ENCODE measurements at regions not wholly inside any gene's neighbourhood (a gene's known extent, or its start where the extent isn't known, plus 50 kb on each side); places are given as distances from the start of the nearest gene placed in this dataset.
"Not testable (repeated sequence)": the region's sequence is repeated elsewhere in the genome, so short reads cannot be mapped to it uniquely, and the experiment has no call there.

DNA sequence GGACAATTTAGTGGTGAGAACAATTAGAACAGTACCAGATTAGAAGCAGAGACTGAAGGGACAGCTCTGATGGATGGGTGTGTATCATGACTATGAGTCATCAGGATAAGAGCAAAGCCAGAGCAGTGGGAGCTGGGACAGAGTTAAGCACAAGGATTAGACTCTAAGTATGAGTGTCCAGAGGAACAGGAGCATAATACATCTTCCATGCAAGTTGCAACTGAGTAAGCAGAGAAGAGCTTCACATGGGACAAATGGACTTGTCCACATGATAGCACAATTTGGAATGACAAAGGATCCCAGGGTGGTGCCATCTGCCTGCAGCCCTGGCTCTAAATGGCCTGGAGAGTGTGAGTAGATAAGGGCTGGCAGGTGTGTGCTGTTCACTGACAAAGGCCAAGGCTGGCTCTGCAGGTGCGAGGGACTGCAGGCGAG lies 226.4 kb upstream of the CAND1 start:
- peak; percentile 11 for DNase-seq

DNA sequence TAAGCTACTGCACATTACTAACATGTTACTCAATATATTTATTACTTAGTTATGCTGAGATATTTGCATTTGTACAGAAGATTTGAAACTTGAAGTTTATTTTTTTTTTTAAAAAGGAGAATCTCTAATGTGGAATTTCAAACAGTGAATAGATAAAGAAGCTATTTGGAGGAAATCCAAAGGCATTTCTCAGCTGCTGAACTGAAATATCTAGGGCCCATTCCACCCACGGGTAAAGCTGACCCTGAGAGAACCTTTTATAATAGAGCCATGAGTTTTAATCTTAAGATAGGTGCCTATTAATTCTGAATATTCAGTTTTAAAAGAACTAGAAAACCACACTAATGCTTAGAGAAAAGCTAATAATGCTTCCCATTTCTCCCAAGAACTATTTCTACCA lies 225.4 kb upstream of the CAND1 start:
- no peak for DNase-seq

DNA sequence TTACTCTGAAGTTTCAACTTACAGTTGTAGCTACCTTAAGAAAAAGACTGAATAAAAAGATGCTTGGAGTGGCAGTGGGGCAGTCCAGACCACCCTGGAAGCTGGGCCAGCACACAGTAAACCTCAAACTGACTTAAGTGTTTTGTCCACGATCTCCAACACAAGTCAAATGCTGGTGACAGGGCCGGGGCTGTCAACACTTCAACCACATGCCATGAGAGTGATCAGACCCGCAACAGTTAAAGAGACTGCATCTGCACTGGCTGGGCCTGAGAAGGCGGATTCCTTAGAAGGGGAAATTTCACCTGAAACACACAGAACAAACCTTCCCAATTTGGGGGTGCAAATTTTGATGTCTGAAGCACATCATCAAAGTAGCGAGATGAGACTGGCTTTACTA lies 223.5 kb upstream of the CAND1 start:
- DNase-seq, result no peak

DNA sequence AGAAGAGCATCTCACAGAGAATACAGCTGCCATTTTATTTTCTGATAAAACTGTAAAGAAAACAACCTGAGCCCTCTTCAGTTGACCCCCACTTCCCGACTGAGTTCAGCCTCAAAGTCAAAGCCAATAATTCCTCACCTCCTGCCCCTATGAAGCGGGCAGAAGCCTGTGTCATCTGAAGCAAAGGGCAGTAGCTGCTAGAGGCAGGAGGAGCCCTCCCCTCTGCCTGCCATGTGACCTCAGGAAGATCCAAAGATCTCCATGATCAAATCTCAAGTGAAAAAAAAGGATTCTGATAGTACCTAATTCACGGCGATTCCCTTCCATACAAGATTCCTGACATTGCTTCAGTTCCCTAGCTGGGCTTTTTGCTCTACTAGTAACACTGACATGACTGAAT lies 223.1 kb upstream of the CAND1 start:
- no peak for DNase-seq

DNA sequence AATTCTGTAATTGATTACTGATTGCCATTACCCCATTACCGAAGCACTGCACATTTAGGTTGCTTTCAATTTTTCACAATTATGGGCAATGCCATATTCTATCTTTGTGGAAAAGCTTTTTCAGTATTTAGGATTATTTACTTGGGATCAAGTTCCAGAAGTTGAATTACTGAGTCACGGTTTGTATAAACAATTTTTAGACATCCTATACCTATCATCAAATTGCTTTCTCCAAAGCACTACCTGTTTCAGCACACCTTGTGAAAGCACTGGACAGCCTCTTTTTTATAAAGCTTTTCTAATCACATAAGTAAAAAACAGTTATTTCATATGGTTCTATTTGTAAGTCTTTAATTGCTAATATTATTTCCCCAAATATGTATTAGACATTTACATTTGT lies 221.5 kb upstream of the CAND1 start:
- DNase-seq, result no peak

DNA sequence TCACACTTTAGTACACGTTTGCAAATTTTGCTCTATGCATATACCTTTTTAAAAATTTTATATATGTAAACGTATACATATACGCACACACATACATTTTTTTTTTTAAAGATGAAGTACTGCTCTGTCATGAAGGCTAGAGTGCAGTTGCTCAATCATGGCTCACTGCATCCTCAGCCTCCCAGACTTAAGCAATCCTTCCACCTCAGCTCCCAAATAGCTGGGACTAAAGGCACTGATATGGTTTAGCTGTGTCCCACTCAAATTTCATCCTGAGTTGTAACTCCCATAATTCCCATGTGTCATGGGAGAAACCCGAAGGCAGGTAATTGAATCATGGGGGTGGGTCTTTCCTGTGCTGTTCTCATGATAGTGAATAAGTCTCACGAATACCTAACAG lies 220.8 kb upstream of the CAND1 start:
- DNase-seq, result no peak

DNA sequence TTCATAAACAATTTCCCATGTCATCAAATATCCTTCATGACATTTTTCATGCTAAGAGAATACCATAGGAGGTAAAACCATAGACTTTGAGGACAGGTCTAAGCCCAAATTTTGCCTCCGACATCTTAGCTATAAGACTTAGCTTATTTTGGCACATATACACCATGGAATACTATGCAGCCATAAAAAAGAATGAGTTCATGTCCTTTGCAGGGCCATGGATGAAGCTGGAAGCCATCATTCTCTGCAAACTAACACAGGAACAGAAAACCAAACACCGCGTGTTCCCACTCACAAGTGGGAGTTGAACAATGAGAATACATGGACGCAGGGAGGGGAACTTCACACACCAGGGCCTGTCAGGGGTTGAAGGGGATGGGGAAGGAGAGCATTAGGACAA lies 220.0 kb upstream of the CAND1 start:
- DNase-seq, result not testable (repeated sequence)

DNA sequence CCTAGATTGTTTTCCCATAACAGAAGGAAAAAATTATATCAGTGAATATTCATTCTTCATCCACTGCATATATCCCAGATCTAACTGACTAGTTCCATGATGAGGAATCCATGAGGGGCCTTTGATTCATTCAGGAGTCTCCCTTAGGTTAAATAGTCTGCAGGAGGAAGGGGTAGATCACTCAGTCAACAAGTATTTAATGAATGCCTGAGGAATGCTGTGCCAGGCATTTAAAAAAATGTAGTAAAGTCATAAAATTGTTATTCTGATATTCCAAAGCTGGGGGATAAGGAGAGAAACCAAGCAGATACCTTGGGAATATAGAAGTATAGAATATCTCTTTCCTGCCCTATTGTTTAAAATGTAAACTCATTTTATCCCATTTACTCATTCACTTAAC lies 216.2 kb upstream of the CAND1 start:
- no peak for DNase-seq

DNA sequence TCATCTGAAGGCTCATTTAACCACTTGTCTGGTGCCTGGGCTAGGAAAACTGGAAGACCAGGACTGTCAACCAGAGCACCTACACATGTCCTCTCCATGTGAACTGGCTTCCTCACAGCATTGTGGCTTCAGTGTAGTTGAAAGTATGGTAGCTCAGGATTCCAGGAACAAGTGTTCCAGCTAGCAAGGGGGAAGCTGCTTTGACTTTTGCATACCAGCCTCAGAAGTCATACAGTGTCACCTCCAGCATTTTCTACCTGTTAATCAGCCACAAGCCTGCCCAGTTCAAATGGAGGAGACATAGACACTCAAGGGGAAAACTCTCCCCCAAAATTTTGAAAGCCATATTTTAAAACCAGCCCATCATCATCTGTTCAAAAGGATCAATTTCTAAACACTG lies 212.8 kb upstream of the CAND1 start:
- DNase-seq, result no peak

DNA sequence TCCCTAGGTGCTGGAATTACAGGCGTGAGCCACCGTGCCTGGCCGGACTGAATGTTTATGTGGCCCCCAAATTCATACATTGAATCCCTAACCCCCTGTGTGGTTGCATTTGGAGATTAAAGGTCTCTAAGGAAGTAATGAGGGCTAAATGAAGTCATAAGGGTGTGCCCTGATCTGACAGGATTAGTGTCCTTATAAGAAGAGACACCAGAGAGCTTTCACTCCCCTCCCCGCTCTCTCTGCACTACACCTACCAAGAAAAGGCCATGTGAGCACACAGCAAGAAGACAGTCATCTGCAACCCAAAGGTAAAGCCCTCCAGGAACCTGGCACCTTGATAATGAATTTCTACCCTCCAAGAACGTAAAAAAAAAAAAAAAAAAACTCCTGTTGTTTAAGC lies 212.1 kb upstream of the CAND1 start:
- DNase-seq, result no peak

DNA sequence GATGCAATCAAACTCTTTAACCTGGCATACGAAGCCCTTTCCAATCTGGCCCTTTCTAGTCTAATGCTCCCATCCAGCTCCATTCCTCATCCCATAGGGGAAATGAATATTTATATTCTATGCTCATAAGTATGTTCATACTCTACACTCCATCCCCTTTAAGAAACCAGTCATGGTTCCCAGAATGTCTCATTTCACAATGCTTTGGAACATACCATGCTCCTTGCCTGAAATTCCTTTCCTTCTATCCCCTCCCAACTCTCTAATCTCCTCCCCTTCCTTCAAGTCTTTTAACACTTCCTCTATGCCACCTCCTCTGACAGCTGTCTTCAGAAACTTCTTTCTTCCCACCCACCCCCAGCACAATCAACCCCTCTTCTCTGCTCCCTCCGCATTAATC lies 207.0 kb upstream of the CAND1 start:
- no peak for DNase-seq

DNA sequence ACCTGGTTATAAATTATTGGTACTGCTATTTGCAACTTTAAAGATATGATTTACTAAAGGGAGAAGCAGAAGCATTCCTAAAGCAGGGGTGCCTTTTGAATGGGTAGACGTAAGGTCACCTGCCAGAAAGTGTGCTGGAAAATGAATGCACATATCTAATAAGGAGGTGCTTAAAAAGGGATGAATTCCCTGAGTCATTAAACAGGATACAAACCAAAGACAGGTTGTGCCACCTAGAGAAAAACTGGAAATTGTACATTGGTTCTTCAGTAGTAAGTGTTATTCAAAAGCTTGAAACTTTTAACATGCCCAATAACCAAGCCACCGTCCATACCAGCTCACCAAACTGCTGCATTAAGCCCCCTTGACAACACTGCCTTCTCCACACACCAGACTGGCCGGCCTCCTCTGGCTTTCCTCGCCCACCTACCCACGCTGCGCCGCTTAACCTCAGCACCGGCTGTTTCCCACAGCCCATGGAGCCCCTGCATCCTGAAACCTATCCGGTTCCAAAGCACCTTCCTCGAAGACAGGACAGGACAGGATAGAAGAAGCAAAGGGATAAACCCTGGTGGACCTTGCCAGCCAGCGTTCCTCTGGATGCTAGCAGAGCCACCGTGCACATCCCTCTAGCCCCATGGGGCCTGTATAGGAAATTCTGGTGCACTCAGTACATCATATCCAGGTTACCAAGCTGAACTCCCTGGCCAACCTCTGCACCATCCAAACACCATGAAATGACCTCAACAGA lies 201.5 kb upstream of the CAND1 start:
- DNase-seq, result peak; percentile 3

DNA sequence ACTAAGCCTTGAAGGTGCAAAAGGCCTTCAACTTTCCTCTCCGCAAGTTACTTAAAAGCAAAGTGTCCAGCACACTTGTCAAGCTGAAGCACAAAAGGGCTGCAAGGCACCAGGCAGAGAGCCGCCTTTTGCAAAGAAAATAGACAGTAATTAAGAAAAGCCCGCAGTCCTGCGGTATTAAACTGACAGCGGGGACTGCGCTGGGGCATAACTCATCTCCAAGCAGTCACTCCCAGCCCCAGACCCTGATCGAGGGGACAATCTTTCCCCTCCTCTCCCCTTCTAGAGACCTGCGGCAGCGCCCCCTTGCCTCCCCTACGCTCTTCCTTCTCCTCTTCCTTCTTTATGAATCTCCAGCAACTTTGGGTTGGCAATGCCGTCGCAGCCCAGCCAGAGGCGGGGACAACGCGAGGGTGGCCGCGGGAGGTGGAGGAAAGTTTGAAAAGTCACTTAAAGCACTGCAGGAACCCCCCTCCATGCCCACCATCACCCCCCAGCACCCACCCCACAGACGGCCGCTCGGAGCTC lies 200.9 kb upstream of the CAND1 start:
- peak; percentile 38 for DNase-seq

DNA sequence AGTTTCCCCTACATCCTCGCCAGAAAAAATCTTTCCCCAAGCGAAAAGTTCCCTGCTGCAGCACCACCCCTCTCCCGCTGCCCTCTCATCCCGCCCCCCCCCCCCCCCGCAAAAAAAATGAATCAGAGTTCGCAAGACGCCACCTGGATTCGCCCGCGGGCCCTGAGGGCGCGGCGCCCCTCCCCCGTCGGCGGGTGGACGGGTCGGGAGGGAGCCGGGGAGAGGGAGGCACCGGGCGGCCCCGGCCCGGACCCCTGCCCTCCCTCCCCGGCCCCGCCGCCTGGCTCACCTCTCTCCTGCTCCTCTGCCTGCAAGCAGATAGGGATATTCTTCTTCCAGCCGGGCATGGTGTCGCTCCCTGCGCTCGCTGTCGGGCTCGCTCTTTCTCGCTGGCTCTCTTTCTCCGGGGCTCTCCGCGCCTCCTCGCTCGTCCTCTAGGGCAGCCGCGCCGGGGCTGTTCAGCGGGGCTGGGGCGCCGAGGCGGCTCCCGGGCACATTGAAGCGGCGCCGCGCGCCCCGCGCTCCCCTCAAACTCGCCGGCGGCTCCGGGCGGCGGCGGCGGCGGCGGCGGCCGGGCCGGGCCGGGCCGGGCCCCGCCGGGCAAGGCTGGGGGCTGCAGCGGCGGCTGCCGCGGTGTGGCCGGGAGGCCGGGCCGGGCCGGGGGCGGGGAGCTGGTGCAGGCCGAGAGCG lies 200.3 kb upstream of the CAND1 start:
- peak; percentile 59 for DNase-seq

DNA sequence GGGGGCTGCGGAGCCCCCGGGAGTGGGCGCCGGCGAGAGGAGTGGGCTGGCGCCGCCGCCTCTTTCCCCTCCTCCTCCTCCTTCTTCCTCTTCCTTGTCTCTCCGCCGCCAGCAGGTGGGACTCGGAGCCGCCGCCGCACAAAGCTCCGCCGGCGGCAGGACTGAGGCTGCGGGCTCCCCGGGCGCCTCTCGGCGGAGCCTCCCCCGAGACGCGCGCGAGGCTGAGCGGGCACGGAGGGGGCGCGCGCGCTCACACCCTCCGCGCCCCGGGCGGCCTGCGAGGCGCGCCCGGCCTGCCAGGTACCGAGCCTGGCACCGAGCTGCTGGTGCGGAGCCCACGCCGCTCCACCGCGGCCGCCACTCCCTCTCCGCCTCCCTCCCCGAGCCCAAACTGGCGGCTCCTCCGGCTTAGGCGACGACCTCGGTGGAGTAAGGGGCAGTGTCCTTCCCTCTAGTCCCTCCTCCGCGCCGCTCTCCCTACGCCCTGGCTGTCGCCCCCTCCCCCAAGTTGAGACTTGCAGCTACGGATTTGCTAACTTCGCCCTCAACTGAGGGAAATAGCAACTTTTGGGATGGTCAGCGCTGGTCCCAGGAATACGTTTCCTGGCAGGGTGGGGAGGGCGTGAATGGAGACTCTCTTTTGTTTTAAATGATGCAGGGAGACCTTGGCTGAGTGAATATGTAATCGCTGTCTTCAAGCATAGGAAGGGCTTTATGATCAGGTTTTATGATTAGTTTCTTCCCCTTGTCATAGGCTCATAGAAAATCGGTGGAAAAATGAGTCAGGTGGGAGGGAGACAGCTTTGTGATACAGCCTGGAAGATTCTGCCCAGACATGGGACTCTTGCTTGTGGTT lies 199.5 kb upstream of the CAND1 start:
- peak; percentile 59 for DNase-seq

DNA sequence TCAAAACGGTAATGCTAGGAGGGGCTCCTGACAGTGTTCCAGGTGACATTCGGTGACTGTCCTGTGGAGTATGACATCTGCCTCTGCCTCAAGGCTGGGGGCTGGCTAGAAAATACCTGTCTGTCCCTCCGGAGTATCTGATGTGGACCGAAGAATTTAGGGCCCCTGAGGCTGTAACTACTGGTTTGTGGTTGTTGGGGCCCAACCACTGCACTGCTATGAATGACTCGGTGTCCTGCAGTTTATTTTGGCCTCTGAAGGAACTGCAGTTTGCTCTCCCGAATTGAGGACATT lies 198.9 kb upstream of the CAND1 start:
- DNase-seq, result peak; percentile 2

DNA sequence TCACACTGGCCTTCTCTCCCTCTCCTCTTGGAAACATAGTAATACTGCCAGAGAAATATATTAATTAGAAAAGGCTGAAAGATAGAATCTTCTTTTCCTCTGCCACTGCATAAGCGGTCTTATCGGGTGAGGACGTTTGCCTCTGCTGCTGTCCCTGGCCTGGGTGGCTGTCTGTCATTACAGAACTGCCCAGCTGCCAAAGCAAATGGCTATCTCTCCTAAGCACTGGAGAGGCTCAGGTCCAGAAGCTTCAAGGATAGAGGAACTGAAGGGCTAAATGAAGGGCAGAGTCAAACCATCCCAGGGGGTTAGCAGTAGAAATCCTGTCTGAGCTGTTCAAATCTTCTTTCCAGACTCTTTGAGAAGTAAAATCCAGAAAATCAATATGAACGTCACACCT lies 198.6 kb upstream of the CAND1 start:
- DNase-seq, result no peak

DNA sequence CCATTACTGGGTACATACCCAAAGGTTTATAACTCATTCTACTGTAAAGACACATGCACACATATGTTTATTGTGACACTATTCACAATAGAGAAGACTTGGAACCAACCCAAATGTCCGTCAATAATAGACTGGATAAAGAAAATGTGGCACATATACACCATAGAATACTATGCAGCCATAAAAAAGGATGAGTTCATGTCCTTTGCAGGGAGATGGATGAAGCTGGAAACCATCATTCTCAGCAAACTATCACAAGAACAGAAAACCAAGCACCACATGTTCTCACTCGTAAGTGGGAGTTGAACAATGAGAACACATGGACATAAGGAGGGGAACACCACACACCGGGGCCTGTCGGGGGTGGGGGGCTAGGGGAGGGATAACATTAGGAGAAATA lies 196.9 kb upstream of the CAND1 start:
- DNase-seq, result not testable (repeated sequence)

DNA sequence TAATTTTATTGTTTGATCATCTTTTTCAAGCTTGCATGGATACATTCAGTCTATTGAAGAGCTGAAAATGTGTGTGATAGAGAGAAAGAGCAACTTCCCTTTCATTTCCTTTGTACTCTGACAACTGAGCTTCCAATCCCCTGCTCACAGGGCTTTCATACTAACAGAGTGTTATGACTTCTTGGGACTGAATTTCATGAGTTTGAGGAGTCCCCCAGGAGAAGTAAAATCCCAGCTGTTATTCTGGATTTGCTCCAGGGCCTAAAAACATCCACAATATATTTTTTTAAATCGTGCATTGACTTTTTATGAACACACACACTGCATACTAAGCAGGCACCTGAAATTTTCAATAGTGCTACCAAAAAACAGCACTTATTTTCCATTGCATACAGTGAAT lies 195.8 kb upstream of the CAND1 start:
- peak; percentile 3 for DNase-seq

DNA sequence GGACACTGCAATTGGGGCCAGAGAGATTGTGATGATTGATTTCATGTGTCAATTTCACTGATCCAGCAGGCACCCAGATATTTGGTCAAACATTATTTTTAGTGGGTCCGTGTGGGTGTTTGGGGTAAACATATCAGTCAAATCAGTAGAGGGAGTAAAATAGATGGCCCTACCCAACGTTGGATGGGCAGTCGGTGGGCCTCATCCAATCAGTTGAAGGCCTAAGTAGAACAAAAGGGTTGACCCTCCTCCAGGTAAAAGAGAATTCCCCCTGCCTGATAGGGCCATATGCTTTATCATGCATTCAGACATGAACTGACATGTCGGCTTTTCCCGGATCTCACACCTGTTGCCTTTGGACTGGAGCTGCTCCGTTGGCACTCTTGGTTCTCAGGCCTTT lies 195.1 kb upstream of the CAND1 start:
- DNase-seq, result no peak

DNA sequence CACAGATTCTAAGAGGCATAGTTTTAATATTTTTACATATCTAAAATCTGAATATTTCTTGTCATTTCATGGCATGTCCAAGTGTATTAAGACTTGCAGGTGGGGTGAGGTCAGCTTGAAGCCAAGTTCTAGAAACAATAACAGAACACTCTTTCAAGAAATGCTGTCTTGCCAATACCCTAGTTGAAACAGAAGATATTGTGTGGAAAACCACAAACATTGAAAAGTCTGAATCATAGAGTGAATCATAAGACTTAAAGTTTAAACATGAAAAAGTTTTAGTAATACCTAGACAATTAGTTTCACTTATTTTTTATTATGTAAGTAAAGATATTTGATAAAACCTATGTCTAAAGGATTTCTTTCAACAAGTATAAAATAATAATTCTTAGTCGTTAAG lies 191.5 kb upstream of the CAND1 start:
- DNase-seq, result no peak

DNA sequence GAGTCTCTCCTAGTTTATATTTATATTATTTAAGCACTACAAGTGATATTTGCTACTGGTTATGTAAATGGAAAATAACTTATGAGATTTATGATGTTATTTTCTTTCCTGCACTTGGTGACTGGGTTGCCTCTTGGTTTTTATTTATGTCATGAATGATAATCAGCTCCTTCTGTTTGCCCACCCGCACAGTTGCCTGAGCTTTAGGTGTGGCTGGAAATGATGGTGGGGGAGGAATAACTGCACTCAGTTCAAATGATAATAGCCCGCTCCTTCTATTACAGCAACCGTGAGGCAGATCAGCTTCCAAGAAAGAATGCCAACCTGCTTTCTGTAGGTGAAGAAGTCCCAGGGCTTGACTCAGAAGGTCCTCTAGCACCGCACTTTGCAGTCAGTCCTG lies 190.2 kb upstream of the CAND1 start:
- no peak for DNase-seq

DNA sequence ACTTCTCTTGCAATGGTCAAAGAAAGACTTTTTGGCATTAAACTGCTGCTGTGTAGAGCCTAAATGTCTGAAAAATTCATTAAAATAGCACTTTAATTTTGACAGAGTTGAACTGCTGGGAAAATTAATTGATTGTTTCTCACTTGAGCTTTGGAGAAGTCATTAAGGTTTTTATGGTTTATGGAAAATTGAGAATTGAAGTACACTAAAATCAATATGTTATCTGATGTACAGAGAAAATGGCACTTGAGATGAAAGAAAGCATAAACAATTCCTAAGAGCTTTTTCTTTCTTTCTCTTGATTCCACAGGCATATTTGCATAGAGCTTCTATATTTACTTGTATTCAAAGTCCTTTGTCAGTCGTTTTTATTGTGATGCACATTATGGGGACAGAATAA lies 188.5 kb upstream of the CAND1 start:
- DNase-seq, result no peak
